KG1 (cell line): ENCODE measurements at regions not wholly inside any gene's neighbourhood (a gene's known extent, or its start where the extent isn't known, plus 50 kb on each side); places are given as distances from the start of the nearest gene placed in this dataset.

ENCODE experiments used
- DNase-seq: peaks from one replicate; lab custom pipeline; 2025; lab: John Stamatoyannopoulos, UW

GRCh38 chr20:60430516-60431001 lies 472.3 kb downstream of the CDH26 start:
- DNase-seq, result no peak

DNA sequence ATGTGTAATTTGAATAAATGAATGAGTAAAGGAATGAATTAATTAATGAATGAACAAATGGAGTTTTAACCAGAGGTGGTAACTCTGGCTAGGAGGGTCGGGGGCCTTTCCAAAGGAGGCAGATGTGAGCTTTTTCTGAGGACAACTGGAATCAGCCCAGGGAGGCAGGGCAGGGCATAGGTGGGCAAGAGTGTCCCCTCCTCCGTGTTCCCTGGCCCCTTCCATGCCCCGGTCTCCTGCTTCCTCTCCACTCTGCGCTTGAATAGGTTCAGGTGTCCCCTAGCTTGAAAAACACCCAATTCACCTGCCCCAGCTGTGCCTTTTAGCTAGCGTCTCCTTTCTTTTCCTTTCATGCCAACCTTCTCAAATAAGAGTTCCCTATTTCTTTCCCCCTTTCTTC lies 473.1 kb downstream of the CDH26 start:
- DNase-seq, result no peak

DNA sequence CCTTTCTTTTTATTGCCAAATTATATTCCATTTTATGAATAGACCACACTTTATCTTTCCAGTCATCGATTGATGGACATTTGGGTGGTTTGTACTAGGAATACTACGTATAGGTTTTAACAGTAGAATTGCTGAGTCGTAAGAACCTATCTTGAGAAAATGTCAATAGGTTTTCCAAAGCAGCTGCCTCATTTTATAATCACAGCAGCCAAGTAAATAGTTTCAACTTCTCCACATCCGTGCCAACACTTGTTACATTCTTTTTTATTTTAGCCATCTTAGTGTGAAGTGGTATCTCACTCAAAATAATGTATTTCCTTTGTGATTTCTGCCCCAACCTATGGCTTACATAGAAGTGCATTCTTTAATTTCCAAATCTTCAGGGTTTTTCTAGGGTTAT lies 479.2 kb downstream of the CDH26 start:
- DNase-seq, result no peak

DNA sequence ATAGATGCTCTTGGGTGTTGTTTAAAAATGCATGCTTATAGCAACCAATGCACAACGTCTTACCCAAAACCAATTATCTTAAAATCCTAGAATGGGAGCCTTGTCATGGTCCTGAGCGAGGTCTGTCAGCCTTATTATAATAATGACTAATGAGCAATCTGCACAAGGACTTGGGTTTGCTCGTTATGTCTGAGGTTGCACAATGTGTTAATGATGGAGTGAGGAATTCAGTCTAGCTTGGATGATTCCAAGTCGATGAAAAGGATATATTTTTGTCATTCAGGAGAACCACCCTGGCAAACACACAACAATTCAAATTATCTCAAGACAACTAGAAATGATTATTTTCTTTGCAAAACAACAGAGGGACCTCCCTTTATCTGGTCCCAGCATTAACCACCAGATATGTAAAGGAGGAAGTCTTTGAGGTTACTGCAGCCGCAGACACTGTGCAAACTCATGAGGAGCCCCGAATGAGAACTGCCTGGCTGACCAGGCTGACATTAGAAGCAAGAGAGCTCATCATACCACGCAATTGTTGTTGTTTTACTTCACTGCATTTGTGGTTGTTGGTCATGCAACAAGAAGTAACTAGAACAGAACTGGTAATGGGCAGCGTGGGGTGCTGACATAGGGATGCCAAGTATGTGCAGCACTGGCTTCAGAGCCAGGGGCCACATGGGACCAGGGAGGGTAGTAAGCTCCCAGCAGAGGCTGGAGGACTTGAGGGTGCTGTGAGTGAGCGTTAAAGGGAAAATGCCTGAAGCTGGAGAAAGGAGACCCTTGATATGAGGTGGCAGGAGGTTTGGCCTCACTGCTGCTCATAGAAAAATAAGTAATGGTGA lies 488.3 kb downstream of the CDH26 start:
- peak; percentile 0 for DNase-seq

DNA sequence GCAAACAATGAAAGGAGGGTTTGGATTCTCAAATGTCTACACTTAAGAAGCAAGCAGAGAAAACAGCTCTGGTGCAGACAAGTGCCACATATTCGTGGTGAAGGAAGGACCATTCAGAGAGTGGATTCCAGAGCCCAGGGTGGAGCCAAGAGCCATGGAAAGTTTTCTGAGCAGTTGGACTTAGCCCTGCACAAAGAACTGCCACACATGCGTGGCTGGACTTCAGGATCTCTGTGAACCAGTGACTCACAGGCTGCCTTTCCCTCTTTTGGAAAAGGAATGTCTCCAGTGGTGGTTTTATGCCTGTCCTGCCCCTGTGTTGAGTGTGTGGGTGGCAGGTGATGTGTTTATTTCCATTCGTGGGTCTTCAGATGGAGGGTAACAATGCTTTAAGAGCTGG lies 489.5 kb downstream of the CDH26 start:
- no peak for DNase-seq

DNA sequence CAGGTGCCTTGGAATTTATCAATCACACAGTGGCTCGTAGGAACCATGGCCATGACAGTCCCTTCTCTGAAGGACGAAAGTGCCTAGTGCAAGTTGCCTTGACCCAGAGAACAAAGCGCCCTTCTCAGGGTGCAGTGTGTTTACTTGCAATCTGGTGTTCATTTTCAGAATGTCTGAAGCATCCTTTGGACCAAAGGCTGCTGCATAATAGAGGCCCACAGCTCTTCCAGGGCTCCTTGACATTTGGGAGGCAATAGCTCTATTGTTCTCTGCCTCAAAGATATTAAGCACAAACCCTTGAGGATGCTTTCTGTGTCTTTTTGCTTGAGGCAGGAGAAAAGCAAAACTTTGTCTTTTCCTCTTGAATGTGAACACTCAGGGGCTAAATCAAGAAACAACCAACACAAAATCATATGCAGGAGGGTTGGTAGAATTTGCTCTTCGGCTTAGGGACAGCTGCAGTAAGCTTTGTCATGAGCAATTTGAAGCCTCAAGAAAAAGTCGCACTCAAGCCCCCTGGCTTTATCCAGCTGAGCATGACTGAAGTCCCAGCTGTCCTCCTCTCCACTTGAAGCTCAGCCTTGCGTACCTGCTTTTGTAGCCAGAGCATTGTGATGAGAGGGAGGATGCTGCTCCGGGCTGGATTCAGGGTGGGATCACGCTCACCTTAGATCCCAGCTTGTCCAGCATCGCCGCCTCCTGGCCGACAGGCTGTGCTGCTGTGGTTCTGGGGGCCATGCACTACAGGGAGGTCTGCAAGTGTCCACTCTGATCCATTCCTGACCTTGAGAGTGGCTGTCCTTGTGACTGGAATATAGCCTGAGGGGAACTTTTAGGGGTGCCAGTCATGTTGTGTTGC lies 495.4 kb downstream of the CDH26 start:
- DNase-seq, result no peak

DNA sequence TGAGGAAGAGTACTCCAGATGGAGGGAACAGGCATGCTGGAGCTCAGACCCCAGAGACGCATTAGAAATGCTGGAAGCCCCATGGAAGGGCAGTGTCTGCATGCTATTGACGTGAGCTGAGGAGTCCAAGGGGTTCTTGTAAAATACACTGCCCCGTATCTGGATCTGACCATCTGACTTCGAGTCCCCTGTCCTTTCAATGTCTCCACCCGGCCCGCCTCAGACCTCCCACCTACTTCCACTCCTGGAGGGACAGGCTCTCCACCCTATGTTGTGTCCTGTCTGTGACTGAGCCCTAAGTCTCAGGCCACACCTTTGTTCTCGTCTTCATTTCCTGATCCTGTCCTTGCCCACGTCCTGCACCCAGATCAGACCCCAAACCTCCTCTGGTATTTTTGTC lies 496.3 kb downstream of the CDH26 start:
- no peak for DNase-seq

DNA sequence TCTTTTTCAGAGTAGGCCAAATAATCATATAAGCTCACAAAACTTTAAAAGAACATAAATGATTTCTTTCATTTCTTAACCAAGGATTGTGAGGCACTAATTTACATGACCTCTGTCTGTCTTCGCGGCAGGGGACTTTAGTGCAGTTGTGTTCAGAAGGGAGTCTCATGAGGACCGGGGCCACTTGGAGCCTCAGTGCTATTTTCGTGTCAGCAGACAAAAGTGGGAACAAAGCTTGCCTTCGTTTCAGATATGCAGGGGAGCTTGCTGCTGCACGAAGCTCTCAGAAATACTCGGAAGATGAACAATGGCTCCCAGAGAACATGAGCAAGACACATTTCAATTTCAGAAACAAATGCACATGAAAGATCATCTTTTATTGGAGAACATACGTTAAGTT lies 497.0 kb downstream of the CDH26 start:
- DNase-seq, result no peak

GRCh38 chr20:60459212-60459611 lies 501.0 kb downstream of the CDH26 start:
- DNase-seq, result no peak

DNA sequence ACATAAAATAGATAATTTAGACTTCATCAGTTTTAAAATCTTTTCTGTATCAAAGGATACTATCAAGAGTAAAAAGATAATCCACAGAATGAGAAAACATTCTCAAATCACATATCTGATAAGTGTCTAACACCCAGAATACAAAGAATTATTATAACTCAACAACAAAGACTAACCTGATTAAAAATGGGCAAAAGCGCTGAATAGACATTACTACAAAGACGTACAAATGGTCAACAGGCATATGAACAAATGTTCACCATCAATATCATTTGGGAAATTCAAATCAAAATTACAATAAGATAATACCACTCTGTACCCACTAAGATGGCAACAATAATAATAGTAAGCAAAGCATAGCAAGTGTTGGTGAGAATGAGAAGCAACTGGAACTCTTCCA lies 503.8 kb downstream of the CDH26 start:
- no peak for DNase-seq

- DNase-seq, result no peak
Measured at GRCh38 chr20:60463798-60464197, 505.6 kb downstream of the CDH26 start.

DNA sequence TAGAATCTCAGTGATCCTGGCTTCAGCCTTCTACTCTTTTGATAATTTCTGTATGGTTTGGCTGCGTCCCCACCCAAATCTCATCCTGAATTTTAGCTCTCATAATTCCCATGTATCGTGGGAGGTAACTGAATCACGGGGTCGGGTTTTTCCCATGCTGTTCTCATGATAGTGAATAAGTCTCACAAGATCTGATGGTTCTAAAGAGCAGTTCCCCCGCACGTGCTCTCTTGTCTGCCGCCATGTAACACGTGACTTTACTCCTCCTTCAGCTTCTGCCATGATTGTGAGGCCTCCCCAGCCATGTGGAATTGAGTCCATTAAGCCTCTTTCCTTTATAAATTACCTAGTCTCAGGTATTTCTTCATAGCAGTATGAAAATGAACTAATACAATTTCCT lies 507.2 kb downstream of the CDH26 start:
- no peak for DNase-seq

DNA sequence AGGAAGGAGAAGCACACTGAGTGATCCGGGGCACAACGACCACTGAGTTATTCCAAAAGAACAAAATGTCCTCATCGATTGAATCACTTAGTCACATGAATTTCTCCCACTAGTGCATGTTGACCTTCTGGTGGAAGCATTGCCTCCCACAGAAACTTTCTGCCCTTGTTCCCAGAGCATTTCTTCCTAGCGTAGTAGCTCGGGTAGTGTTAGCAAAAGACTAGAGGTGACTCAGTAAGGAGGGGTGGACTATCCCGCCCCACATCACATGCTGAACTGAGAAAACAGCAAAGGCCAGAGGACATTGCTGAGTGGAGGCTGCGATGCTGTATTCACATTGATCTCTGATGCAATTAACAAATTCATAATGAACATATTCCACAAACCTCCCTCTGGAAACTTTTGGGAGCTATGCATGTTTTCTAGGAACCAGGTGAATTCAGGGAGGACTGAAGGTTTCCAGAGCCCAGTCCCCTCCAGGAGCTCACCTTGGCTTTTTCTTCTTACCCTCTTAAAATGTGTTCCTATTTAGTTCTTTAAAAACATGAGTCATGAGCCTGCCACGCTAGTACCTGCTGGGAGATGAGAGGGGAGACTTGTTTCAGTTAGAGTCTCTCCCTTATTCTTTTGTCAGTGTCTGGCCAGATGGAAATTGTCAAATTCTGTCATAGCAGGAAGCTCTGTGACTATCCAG lies 507.9 kb downstream of the CDH26 start:
- DNase-seq, result no peak

GRCh38 chr20:60466687-60467022 lies 508.4 kb downstream of the CDH26 start:
- DNase-seq, result no peak

DNA sequence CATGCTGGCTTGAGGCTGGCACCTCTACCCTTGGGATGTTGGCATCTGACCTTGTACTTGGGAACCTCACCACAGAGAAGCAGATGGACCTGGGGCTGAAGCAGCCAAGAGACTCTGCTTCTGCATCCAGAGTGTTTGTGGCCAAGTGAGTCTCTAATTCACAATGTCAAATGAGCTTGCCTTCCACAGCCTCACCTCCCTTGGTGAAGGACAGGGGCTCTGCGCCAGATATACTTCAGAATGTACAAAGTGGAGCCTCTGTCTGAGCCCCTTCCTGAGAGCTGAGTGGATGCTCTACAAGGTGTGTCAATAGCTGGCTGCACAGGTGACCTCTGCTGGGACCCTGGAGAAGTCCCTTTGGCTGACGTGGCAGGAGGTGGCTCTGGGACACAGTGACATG lies 508.9 kb downstream of the CDH26 start:
- no peak for DNase-seq

DNA sequence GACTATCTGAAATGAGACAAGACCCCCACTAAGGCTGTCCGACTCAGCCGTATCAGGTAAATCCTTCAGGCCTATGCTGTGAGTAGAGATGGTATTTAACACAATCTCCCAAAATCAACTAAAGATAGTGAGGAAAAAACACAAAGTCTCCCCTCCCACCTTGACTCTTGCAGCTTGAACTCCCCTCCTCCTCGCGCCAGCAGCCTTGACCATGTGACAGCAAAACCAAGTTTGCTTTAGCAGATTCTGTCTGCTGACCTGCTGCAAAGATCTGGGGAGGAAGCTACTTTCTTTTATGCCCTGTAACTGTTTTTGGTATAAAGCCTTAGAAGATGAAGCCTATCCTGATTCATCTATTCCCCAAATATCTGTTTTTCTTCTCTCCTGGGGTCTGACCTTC lies 509.5 kb downstream of the CDH26 start:
- no peak for DNase-seq

DNA sequence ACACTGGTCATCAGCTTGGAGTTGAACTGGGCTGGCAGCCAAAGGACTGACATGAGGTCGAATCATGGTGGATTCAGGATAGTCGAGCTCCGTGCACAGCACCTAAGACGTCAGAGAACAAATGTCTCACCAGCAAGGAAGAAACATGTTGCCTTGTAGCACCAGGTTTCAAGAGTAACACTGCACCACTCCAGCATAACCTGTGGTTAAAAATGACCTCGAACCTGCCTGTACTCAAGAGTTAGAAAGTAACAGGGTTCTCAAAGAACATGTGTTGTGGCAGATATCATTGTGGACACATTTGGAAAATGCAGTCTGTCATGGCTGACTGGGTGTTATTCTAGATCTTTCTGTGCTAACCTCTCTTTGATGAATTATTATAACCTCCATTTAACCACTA lies 511.6 kb downstream of the CDH26 start:
- DNase-seq, result no peak

- no peak for DNase-seq
Measured at GRCh38 chr20:60470366-60470765, 512.1 kb downstream of the CDH26 start.

DNA sequence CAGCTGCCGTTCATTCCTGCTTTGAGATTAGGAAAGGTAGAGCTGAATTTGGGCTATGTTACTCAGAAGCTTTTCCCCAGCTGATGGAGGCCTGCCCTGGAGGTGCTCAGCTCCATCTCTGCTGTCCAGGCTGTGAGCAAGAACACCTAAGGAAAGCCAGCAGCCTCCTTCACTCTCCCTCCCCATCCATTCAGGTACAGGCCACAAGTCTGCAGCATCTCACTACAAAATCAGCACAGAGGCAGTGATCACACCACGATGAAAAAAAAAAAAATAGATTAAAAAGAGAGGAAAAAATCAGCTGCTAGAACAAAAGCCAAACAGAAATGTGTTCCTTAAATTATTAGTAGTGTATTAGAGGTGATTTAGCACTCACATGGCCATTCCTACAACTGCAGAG lies 515.0 kb downstream of the CDH26 start:
- no peak for DNase-seq

GRCh38 chr20:60474385-60474910 lies 516.2 kb downstream of the CDH26 start:
- no peak for DNase-seq

- DNase-seq, result no peak
Measured at GRCh38 chr20:60476045-60476444, 517.8 kb downstream of the CDH26 start.

DNA sequence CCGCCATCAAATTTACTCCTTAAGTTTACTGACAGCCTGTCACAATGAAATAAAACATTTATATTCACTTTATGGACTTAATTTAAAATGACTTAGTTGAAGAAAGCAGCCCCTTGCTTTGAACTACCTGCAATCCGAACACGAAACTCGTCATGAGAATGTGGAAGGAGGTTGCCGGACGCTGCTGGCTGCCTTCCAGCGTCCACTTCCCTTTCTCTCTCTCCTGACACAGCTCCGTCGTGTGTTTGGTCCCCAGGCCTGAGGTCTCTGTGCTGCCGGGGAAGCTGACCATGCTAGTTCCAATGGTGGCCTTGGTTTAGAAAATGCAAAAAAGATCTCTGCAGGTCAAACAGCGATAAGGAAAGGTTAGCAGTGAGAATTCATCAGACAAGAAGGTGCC lies 519.7 kb downstream of the CDH26 start:
- peak; percentile 0 for DNase-seq
